ENCODE measurements at regions not wholly inside any gene's neighbourhood (a gene's known extent, or its start where the extent isn't known, plus 50 kb on each side); places are given as distances from the start of the nearest gene placed in this dataset.
A peak's percentile ranks its signal among the peaks of the same experiment; 100 is the strongest.
"Not testable (repeated sequence)": the region's sequence is repeated elsewhere in the genome, so short reads cannot be mapped to it uniquely, and the experiment has no call there.

- ATAC-seq (no peak), DNase-seq (no peak)
Measured at GRCh38 chr5:127216143-127216542, 74.5 kb upstream of the MEGF10 start.

GRCh38 chr5:127216898-127217675 is 73.5 kb upstream of the MEGF10 start:
- DNase-seq = no peak
- no peak for ATAC-seq

- not testable (repeated sequence) for ATAC-seq, DNase-seq
Measured at GRCh38 chr5:127221936-127222335, 68.7 kb upstream of the MEGF10 start.

GRCh38 chr5:127222571-127223156 is 67.9 kb upstream of the MEGF10 start:
- not testable (repeated sequence) for DNase-seq, ATAC-seq

GRCh38 chr5:127223256-127223974 is 67.2 kb upstream of the MEGF10 start:
- no peak for DNase-seq

GRCh38 chr5:127227881-127228280 is 62.7 kb upstream of the MEGF10 start:
- ATAC-seq (no peak), DNase-seq (no peak)

More at GRCh38 chr5:127223256-127223974, 67.2 kb upstream of the MEGF10 start:
- no peak for ATAC-seq

- ATAC-seq (no peak), DNase-seq (no peak)
Measured at GRCh38 chr5:127228540-127229184, 61.9 kb upstream of the MEGF10 start.

- peak; percentile 56 for DNase-seq
Measured at GRCh38 chr5:127229185-127229889, 61.3 kb upstream of the MEGF10 start.

GRCh38 chr5:127231118-127231517 is 59.5 kb upstream of the MEGF10 start:
- no peak for DNase-seq
- ATAC-seq = no peak

More at GRCh38 chr5:127229185-127229889, 61.3 kb upstream of the MEGF10 start:
- ATAC-seq = peak; percentile 77

- ATAC-seq (no peak), DNase-seq (no peak)
Measured at GRCh38 chr5:127233590-127233989, 57.0 kb upstream of the MEGF10 start.

- DNase-seq = no peak
- ATAC-seq = no peak
Measured at GRCh38 chr5:127235136-127235535, 55.5 kb upstream of the MEGF10 start.

GRCh38 chr5:127236254-127236653 is 54.3 kb upstream of the MEGF10 start:
- no peak for DNase-seq
- ATAC-seq = no peak

Measured in stimulated activated naive CD8-positive, alpha-beta T cell treated with anti-CD3 and anti-CD28 coated beads, Interleukin-15, Interleukin-2, amounts not matched to agents 100 U/mL and 50 U/mL, for 24 hours (primary cell).